H1 (cell line): ENCODE measurements at regions not wholly inside any gene's neighbourhood (a gene's known extent, or its start where the extent isn't known, plus 50 kb on each side); places are given as distances from the start of the nearest gene placed in this dataset.

Experiments
- ASH2L ChIP-seq: fragments of 200-600, 300-600 bp; sonication (generic); IDR thresholded peaks from one replicate; pipeline ENCODE4 v1.7.1; 2017; ENCODE audit warnings: low read length
- EGR1 ChIP-seq: IDR thresholded peaks from 2 replicates; pipeline ENCODE4 v1.6.1; 2011; ENCODE audit warnings: low read depth, low read length, borderline replicate concordance
- KDM5A ChIP-seq: fragments of 200-600 bp; IDR thresholded peaks from 2 replicates; pipeline ENCODE4 v1.7.1; 2012; ENCODE audit warnings: mild to moderate bottlenecking, low read length, inconsistent platforms, mixed read lengths
- NANOG ChIP-seq: IDR thresholded peaks from 2 replicates; pipeline ENCODE4 v1.6.1; 2011; ENCODE audit warnings: low read length, low read depth, mild to moderate bottlenecking, inconsistent platforms; ENCODE audit not compliant: insufficient read depth, poor library complexity, severe bottlenecking
- POLR2AphosphoS5 ChIP-seq: IDR thresholded peaks from 2 replicates; pipeline ENCODE4 v1.6.1; 2011; ENCODE audit warnings: low read depth, low read length
- RBBP5 ChIP-seq: IDR thresholded peaks from 2 replicates; pipeline ENCODE4 v1.7.1; 2012; ENCODE audit warnings: low read depth, mild to moderate bottlenecking, inconsistent platforms, low read length, moderate library complexity, borderline replicate concordance
- SRF ChIP-seq: IDR thresholded peaks from 2 replicates; pipeline ENCODE4 v1.6.1; 2011; ENCODE audit warnings: mild to moderate bottlenecking, low read depth, low read length, moderate library complexity
- TF ChIP-seq, protein P1 (sequence below): fragments of 300-600 bp; sonication (generic); IDR thresholded peaks from 2 replicates; pipeline ENCODE4 v1.7.1; 2012; ENCODE audit warnings: low read length, moderate library complexity, mild to moderate bottlenecking, inconsistent platforms; ENCODE audit not compliant: insufficient replicate concordance

DNA sequence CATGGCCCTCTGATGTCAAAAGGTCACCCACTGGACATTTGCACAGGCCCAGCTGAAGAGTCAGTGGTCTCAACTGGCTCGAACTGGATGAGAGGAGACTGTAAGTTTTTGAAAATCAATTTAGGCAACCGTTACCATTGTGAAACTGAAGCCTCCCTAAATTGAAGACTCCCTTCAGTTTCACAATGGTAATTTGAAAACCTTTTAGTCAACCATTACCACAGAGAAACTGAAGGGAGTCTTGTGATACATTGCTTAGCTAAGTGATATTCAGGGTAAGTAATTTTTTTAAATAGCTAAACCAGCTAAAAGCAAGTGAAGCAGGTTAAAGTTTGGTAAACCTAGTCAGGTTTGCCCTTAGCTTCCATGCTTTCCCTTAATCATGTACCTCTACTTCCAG, 197.3 kb upstream of the NT5E start (continued):
- TF ChIP-seq, protein P1, sequence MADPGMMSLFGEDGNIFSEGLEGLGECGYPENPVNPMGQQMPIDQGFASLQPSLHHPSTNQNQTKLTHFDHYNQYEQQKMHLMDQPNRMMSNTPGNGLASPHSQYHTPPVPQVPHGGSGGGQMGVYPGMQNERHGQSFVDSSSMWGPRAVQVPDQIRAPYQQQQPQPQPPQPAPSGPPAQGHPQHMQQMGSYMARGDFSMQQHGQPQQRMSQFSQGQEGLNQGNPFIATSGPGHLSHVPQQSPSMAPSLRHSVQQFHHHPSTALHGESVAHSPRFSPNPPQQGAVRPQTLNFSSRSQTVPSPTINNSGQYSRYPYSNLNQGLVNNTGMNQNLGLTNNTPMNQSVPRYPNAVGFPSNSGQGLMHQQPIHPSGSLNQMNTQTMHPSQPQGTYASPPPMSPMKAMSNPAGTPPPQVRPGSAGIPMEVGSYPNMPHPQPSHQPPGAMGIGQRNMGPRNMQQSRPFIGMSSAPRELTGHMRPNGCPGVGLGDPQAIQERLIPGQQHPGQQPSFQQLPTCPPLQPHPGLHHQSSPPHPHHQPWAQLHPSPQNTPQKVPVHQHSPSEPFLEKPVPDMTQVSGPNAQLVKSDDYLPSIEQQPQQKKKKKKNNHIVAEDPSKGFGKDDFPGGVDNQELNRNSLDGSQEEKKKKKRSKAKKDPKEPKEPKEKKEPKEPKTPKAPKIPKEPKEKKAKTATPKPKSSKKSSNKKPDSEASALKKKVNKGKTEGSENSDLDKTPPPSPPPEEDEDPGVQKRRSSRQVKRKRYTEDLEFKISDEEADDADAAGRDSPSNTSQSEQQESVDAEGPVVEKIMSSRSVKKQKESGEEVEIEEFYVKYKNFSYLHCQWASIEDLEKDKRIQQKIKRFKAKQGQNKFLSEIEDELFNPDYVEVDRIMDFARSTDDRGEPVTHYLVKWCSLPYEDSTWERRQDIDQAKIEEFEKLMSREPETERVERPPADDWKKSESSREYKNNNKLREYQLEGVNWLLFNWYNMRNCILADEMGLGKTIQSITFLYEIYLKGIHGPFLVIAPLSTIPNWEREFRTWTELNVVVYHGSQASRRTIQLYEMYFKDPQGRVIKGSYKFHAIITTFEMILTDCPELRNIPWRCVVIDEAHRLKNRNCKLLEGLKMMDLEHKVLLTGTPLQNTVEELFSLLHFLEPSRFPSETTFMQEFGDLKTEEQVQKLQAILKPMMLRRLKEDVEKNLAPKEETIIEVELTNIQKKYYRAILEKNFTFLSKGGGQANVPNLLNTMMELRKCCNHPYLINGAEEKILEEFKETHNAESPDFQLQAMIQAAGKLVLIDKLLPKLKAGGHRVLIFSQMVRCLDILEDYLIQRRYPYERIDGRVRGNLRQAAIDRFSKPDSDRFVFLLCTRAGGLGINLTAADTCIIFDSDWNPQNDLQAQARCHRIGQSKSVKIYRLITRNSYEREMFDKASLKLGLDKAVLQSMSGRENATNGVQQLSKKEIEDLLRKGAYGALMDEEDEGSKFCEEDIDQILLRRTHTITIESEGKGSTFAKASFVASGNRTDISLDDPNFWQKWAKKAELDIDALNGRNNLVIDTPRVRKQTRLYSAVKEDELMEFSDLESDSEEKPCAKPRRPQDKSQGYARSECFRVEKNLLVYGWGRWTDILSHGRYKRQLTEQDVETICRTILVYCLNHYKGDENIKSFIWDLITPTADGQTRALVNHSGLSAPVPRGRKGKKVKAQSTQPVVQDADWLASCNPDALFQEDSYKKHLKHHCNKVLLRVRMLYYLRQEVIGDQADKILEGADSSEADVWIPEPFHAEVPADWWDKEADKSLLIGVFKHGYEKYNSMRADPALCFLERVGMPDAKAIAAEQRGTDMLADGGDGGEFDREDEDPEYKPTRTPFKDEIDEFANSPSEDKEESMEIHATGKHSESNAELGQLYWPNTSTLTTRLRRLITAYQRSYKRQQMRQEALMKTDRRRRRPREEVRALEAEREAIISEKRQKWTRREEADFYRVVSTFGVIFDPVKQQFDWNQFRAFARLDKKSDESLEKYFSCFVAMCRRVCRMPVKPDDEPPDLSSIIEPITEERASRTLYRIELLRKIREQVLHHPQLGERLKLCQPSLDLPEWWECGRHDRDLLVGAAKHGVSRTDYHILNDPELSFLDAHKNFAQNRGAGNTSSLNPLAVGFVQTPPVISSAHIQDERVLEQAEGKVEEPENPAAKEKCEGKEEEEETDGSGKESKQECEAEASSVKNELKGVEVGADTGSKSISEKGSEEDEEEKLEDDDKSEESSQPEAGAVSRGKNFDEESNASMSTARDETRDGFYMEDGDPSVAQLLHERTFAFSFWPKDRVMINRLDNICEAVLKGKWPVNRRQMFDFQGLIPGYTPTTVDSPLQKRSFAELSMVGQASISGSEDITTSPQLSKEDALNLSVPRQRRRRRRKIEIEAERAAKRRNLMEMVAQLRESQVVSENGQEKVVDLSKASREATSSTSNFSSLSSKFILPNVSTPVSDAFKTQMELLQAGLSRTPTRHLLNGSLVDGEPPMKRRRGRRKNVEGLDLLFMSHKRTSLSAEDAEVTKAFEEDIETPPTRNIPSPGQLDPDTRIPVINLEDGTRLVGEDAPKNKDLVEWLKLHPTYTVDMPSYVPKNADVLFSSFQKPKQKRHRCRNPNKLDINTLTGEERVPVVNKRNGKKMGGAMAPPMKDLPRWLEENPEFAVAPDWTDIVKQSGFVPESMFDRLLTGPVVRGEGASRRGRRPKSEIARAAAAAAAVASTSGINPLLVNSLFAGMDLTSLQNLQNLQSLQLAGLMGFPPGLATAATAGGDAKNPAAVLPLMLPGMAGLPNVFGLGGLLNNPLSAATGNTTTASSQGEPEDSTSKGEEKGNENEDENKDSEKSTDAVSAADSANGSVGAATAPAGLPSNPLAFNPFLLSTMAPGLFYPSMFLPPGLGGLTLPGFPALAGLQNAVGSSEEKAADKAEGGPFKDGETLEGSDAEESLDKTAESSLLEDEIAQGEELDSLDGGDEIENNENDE, result no peak
- TF ChIP-seq KDM5A (no peak), NANOG (no peak), EGR1 (no peak), ASH2L (no peak), RBBP5 (no peak), SRF (no peak), POLR2AphosphoS5 (no peak)
